ENCODE measurements at regions not wholly inside any gene's neighbourhood (a gene's known extent, or its start where the extent isn't known, plus 50 kb on each side); places are given as distances from the start of the nearest gene placed in this dataset.

GRCh38 chr11:110774138-110775014 lies 62.1 kb upstream of the ARHGAP20 start:
- Mint-ChIP-seq H3K36me3 (ENCODE audit: low read depth) (no peaks in the 10 kb centered on the region), H3K4me1 (ENCODE audit: low read depth) (peaks cover 3% of the 10 kb centered on the region), H3K27me3 (ENCODE audit: low read depth) (peaks cover 2% of the 10 kb centered on the region), H3K9me3 (peaks cover 5% of the 10 kb centered on the region), H3K4me3 (ENCODE audit: low read depth) (no peak overlapping the region), H3K27ac (no peak overlapping the region)
- intact Hi-C loops (cut with micrococcal nuclease) = no loop called here
- DNase-seq (ENCODE audit: low spot score) = no peak

DNA sequence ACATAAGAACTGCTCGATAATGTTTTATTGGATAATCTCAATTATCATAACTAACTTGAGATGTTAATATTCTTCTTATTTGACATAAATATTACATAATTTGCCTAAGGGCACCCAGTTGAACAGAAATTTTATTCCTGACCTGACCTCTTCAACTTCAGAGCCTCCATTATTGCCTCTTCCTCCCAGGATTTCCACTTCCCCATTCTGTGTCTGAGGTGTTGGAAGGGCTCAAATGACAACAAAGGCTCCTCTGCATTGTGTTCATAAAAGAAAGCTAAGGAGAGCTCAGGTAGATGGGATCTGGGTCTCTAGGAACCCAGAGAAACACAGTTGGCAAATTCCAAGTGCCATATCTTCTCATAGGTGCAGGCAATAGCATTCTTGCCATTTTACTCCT lies 61.2 kb upstream of the ARHGAP20 start:
- no peak for DNase-seq (ENCODE audit: low spot score)
- H3K4me3 Mint-ChIP-seq (ENCODE audit: low read depth) = no peak overlapping the region
- peaks cover 2% of the 10 kb centered on the region for H3K9me3 Mint-ChIP-seq
- peaks cover 4% of the 10 kb centered on the region for H3K4me1 Mint-ChIP-seq (ENCODE audit: low read depth)
- no peaks in the 10 kb centered on the region for H3K36me3 Mint-ChIP-seq (ENCODE audit: low read depth)
- H3K27ac Mint-ChIP-seq = no peak overlapping the region
- intact Hi-C loops (cut with micrococcal nuclease) = no loop called here
- no peaks in the 10 kb centered on the region for H3K27me3 Mint-ChIP-seq (ENCODE audit: low read depth)

- H3K4me3 Mint-ChIP-seq (ENCODE audit: low read depth) = no peak overlapping the region
- H3K27ac Mint-ChIP-seq = no peak overlapping the region
- peaks cover 3% of the 10 kb centered on the region for H3K27me3 Mint-ChIP-seq (ENCODE audit: low read depth)
- no peaks in the 10 kb centered on the region for H3K9me3 Mint-ChIP-seq
- H3K4me1 Mint-ChIP-seq (ENCODE audit: low read depth) = peaks cover 4% of the 10 kb centered on the region
- DNase-seq (ENCODE audit: low spot score) = no peak
- intact Hi-C loops (cut with micrococcal nuclease) = no loop called here
- H3K36me3 Mint-ChIP-seq (ENCODE audit: low read depth) = no peaks in the 10 kb centered on the region
These were observed 60.6 kb upstream of the ARHGAP20 start for GRCh38 chr11:110772863-110773262.

- Mint-ChIP-seq H3K27ac (no peak overlapping the region), H3K27me3 (ENCODE audit: low read depth) (peaks cover 6% of the 10 kb centered on the region), H3K4me1 (ENCODE audit: low read depth) (peaks cover 4% of the 10 kb centered on the region), H3K9me3 (no peaks in the 10 kb centered on the region), H3K36me3 (ENCODE audit: low read depth) (no peaks in the 10 kb centered on the region), H3K4me3 (ENCODE audit: low read depth) (no peak overlapping the region)
- intact Hi-C loops (cut with micrococcal nuclease) = no loop called here
- no peak for DNase-seq (ENCODE audit: low spot score)
These were observed 54.1 kb upstream of the ARHGAP20 start for GRCh38 chr11:110766316-110766715.

DNA sequence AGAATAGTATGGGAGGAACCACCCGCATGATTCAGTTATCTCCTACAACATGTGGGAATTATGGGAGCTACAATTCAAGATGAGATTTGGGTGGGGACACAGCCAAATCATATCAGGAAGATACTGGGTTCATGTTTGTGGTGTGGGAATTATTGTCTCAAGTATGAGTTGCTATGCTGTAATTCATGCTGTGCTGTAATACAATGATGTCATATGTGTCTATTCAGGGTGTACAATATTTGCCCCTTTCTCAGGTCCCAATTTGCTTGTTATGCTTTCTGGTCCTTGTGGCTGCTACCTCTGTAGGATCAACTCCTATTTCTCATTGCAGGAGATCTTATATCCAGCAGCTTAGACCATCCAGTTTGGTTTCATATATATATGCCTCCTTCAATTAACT lies 52.2 kb upstream of the ARHGAP20 start:
- DNase-seq (ENCODE audit: low spot score) = no peak
- no peak overlapping the region for H3K4me3 Mint-ChIP-seq (ENCODE audit: low read depth)
- peaks cover 3% of the 10 kb centered on the region for H3K4me1 Mint-ChIP-seq (ENCODE audit: low read depth)
- intact Hi-C loops (cut with micrococcal nuclease) = no loop called here
- no peaks in the 10 kb centered on the region for H3K9me3 Mint-ChIP-seq
- H3K36me3 Mint-ChIP-seq (ENCODE audit: low read depth) = no peaks in the 10 kb centered on the region
- no peak overlapping the region for H3K27ac Mint-ChIP-seq
- peaks cover 6% of the 10 kb centered on the region for H3K27me3 Mint-ChIP-seq (ENCODE audit: low read depth)

DNA sequence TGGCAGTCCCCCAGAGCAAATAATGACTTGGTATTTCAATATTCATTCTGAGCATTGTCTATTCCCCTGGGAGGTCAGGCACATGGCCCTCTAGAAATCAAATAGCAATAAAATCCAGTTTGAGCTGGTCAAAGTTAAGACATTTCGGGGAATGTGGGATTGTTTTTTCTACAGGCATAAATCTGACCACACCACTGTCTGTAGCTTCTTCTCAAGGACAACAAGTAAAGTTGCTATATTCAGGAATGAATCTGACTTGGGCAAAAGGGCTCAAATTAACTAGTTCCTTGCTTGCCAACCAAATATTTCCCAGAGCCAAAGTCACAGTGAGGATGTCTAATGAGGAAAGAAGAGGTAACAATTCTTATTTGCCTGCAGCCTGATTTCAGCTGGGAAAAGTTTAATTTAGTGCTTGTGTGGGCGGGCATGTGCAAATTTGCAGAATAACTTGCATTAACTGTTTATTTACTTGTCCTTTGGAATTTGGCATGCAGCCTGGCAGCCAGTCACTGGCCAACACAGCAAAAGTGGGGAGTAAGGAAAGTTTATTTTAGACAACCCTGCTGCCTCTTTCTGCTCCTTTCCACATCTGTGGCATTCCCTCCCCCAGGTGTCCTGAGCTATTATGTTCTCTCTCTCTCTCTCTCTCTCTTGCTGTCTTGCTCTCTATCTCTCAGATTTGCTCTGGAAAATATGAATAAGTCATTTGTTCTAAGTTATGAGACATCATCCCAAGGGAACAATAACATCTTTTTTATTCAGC lies 51.2 kb upstream of the ARHGAP20 start:
- DNase-seq (ENCODE audit: low spot score) = no peak
- intact Hi-C loops (cut with micrococcal nuclease) = no loop called here
- no peaks in the 10 kb centered on the region for H3K9me3 Mint-ChIP-seq
- no peak overlapping the region for H3K27ac Mint-ChIP-seq
- peaks cover 8% of the 10 kb centered on the region for H3K27me3 Mint-ChIP-seq (ENCODE audit: low read depth)
- no peaks in the 10 kb centered on the region for H3K36me3 Mint-ChIP-seq (ENCODE audit: low read depth)
- H3K4me1 Mint-ChIP-seq (ENCODE audit: low read depth) = no peaks in the 10 kb centered on the region
- no peak overlapping the region for H3K4me3 Mint-ChIP-seq (ENCODE audit: low read depth)

- H3K4me3 Mint-ChIP-seq (ENCODE audit: low read depth) = no peak overlapping the region
- no peaks in the 10 kb centered on the region for H3K4me1 Mint-ChIP-seq (ENCODE audit: low read depth)
- no peaks in the 10 kb centered on the region for H3K9me3 Mint-ChIP-seq
- no peaks in the 10 kb centered on the region for H3K36me3 Mint-ChIP-seq (ENCODE audit: low read depth)
- no peak for DNase-seq (ENCODE audit: low spot score)
- H3K27ac Mint-ChIP-seq = no peak overlapping the region
- intact Hi-C loops (cut with micrococcal nuclease) = no loop called here
- peaks cover 4% of the 10 kb centered on the region for H3K27me3 Mint-ChIP-seq (ENCODE audit: low read depth)
These were observed 50.4 kb upstream of the ARHGAP20 start for GRCh38 chr11:110762590-110762989.
